Esophagus squamous epithelium (tissue), 5 donors: ENCODE measurements at regions not wholly inside any gene's neighbourhood (a gene's known extent, or its start where the extent isn't known, plus 50 kb on each side); places are given as distances from the start of the nearest gene placed in this dataset.
"Not testable (repeated sequence)": the region's sequence is repeated elsewhere in the genome, so short reads cannot be mapped to it uniquely, and the experiment has no call there.

Experiments
- DNase-seq: peaks from one replicate; lab custom pipeline; 2025; lab: John Stamatoyannopoulos, UW
- H3K27ac ChIP-seq, 4 donors: fragments of 200-600 bp; sonication (generic); one replicate each; pipeline ENCODE4 v1.5.1; 2016 to 2019; ENCODE audit warnings: mild to moderate bottlenecking in 1 of 4
- H3K27me3 ChIP-seq, 4 donors: fragments of 200-600 bp; sonication (generic); 1 replicate in 3 of 4; 2 replicates in 1 of 4; pipeline versions ENCODE4 v1.5.1 to v1.6.0; 2017 to 2021; ENCODE audit warnings: antibody characterized with exemption in 1 of 4
- H3K36me3 ChIP-seq, 3 donors: fragments of 200-600 bp; sonication (generic); one replicate each; pipeline ENCODE4 v1.5.1; 2016 to 2019
- H3K4me1 ChIP-seq, 3 donors: fragments of 200-600 bp; sonication (generic); one replicate each; pipeline ENCODE4 v1.5.1; 2017 to 2019
- H3K4me3 ChIP-seq, 4 donors: fragments of 200-600 bp; sonication (generic); 1 replicate in 3 of 4; 2 replicates in 1 of 4; pipeline ENCODE4 v1.5.1; 2016 to 2019; ENCODE audit warnings: mild to moderate bottlenecking in 2 of 4, moderate library complexity in 1 of 4
- H3K9me3 ChIP-seq, 3 donors: fragments of 200-600 bp; sonication (generic); one replicate each; pipeline ENCODE4 v1.5.1; 2016 to 2019
- POLR2A ChIP-seq, 4 donors: fragments of 450-650 bp; IDR thresholded peaks; one replicate each; pipeline ENCODE4 v1.6.1; 2017; ENCODE audit warnings: antibody characterized with exemption in 4 of 4, mild to moderate bottlenecking in 4 of 4, moderate library complexity in 3 of 4
- WGBS, 2 donors: methylation state at CpG; one replicate each; pipeline ENCODE4 v1.1.5; 2018; 5-methylcytosine and 5-hydroxymethylcytosine counted together
- intact Hi-C: fragments of 100-400 bp; cut with DNase I; formaldehyde crosslinking; loops from one replicate; pipeline ENCODE4 v1.15.0; 2022
- TF ChIP-seq, protein P1 (sequence below), 6 experiments: fragments of 450-650 bp in 4 of 6; fragments of 200-600 bp in 2 of 6; sonication (generic) in 2 of 6; IDR thresholded peaks; one replicate each; pipeline ENCODE4 v1.5.1; 2016 to 2019; ENCODE audit warnings: antibody characterized with exemption in 6 of 6, mild to moderate bottlenecking in 4 of 6, moderate library complexity in 4 of 6
- donor health status: DM: yes; HTN: yes; CAD: no.

DNA sequence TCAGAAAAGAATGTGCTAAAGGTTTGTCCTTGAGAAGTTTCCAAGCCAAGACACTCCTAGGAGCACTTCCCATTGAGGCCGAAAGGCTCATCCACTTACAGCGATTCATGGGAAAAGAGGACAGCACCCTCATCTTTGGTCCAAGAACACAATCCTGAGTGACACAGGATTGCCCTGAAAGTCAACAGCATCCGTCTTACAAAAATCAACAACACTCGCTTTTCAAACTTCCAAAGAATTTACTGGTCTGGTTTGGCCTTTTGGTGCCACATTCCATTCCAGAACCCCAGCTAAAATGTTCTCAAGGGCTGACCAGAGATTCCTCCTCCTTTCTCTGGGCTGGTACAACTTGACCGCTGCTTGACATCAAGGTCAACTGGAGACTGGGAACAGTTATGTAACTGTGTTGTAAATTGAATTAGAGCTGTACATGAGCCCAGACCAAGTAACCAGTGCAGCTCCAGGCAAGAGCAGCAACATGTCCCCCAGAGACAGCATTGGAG, 415.8 kb upstream of the PIK3R1 start:
- DNase-seq, result no peak

DNA sequence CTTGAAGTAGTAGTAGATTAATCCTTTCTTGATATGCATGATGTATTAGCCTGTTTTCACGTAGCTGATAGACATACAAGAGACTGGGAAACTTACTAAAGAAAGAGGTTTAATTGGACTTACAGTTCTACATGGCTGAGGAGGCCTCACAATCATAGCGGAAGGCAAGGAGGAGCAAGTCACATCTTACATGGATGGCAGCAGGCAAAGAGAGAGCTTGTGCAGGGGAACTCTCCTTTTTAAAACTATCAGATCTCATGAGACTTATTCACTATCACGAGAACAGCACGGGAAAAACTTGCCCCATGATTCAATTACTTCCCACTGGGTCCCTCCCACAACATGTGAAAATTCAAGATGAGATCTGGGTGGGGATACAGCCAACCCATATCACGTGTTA, 417.1 kb upstream of the PIK3R1 start:
- peak overlapping the region in 3 of 4 donors; percentile 31 to 67 (median 36) for H3K27ac ChIP-seq
- intact Hi-C loops, result not testable (repeated sequence)
- WGBS, 2 donors, result 87 to 92% methylated on average over 5 of the region's 5 CpGs

More for the DNA sequence above, 415.8 kb upstream of the PIK3R1 start:
- TF ChIP-seq, protein P1, sequence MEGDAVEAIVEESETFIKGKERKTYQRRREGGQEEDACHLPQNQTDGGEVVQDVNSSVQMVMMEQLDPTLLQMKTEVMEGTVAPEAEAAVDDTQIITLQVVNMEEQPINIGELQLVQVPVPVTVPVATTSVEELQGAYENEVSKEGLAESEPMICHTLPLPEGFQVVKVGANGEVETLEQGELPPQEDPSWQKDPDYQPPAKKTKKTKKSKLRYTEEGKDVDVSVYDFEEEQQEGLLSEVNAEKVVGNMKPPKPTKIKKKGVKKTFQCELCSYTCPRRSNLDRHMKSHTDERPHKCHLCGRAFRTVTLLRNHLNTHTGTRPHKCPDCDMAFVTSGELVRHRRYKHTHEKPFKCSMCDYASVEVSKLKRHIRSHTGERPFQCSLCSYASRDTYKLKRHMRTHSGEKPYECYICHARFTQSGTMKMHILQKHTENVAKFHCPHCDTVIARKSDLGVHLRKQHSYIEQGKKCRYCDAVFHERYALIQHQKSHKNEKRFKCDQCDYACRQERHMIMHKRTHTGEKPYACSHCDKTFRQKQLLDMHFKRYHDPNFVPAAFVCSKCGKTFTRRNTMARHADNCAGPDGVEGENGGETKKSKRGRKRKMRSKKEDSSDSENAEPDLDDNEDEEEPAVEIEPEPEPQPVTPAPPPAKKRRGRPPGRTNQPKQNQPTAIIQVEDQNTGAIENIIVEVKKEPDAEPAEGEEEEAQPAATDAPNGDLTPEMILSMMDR (IDR thresholded peaks at IDR 0.05), result no peak
- no peak for TF ChIP-seq POLR2A (IDR thresholded peaks at IDR 0.05)
- no peak overlapping the region for H3K4me3 ChIP-seq
- peaks cover 0 to 11% (median 0%) of the 10 kb centered on the region in 3 donors for H3K4me1 ChIP-seq
- 57 to 77% methylated on average over 5 of the region's 5 CpGs for WGBS, 2 donors
- H3K36me3 ChIP-seq, result no peaks in the 10 kb centered on the region
- intact Hi-C loops, result no loop called here
- H3K27me3 ChIP-seq, result no peaks in the 10 kb centered on the region
- H3K27ac ChIP-seq, result peak overlapping the region in 3 of 4 donors; percentile 59 to 70 (median 67)
- no peaks in the 10 kb centered on the region for H3K9me3 ChIP-seq

DNA sequence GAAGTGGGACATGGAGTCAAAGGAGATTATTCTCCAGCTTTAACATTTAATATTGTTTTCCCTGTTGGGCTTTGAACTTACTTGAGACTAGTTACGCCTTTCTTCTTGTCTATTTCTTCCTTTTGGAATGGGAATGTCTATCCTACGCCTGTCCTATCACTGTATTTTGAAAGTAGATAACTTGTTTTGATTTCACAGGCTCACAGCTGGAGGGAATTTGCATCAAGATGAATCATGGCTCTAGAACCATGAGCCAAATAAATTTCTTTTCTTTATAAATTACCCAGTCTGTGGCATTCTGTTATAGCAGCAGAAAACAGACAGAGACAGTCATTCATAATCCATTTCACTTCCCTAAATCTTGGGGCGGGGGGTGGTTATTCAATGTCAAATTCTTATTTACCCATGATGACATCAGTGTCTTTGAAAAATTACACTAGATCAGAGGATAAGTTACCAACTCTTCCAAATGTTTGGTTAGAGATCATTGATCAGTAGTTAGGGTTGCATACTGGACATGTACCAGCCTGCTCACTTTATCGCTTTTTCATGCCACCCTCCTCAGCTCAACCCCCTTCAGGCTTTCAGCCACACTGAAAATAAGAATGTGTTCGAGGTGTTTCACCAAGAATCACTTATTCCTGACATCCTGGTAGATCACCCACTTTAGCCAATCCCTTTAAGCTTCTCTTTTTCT, 419.6 kb upstream of the PIK3R1 start:
- DNase-seq, result no peak
- WGBS, 2 donors, result 54 to 55% methylated on average over 5 of the region's 5 CpGs
- intact Hi-C loops, result no loop called here
- Histone ChIP-seq H3K4me1 (peaks cover 0 to 11% (median 0%) of the 10 kb centered on the region in 3 donors), H3K27me3 (no peaks in the 10 kb centered on the region), H3K36me3 (no peaks in the 10 kb centered on the region), H3K27ac (peak overlapping the region in 2 of 4 donors; percentile 57 to 60), H3K9me3 (no peaks in the 10 kb centered on the region), H3K4me3 (no peak overlapping the region)
- no peak for TF ChIP-seq POLR2A (IDR thresholded peaks at IDR 0.05)
- TF ChIP-seq, protein P1 (IDR thresholded peaks at IDR 0.05), result no peak

More for the DNA sequence above, 417.1 kb upstream of the PIK3R1 start:
- not testable (repeated sequence) for H3K27me3 ChIP-seq, H3K4me3 ChIP-seq, DNase-seq, H3K9me3 ChIP-seq, H3K36me3 ChIP-seq
- H3K4me1 ChIP-seq, result peaks cover 0 to 11% (median 0%) of the 10 kb centered on the region in 3 donors

DNA sequence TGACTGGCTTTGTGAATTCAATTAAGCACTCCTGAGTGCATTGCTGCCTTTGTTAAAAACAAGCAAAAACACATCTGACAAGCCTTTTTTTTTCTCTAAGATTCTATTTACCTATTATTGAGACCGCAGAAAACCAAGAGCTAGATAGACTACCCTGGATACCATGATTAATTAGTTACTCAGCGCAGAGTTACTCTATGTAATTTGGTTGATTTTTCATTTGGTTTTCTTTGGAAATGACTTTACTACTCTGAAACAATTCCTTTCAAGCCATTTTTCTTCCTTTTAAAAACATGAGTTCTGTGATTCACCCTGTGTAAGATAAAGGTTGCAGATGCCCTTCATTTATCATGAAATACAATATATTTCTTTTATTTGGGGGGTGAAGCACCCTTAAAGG, 421.6 kb upstream of the PIK3R1 start:
- H3K36me3 ChIP-seq, result no peaks in the 10 kb centered on the region
- TF ChIP-seq POLR2A (IDR thresholded peaks at IDR 0.05), result no peak
- TF ChIP-seq, protein P1 (IDR thresholded peaks at IDR 0.05), result no peak
- intact Hi-C loops, result no loop called here
- H3K4me3 ChIP-seq, result no peak overlapping the region
- H3K27me3 ChIP-seq, result no peaks in the 10 kb centered on the region
- DNase-seq, result no peak
- no peak overlapping the region for H3K27ac ChIP-seq
- no peaks in the 10 kb centered on the region for H3K9me3 ChIP-seq
- 65 to 75% methylated on average over 2 of the region's 2 CpGs for WGBS, 2 donors
- H3K4me1 ChIP-seq, result peaks cover 0 to 6% (median 0%) of the 10 kb centered on the region in 3 donors

DNA sequence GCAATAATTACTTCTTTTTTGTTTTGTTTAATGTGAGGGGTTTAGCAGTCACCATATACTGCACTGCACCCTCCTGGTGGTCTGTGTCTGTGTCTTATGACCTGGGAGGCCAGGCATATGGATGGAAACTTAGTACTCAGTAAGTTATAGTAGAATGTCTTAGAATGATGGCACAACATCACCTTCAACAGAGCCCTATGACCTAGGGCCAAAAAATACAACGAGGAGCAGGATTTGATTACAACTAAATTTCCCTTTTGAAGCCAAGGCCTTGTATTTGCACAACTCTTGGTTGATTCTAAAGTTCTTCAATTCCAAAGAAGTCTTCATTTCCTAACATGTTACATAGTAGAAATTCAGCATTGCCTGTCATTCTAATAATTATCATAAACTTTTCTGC, 422.1 kb upstream of the PIK3R1 start:
- Histone ChIP-seq H3K36me3 (no peaks in the 10 kb centered on the region), H3K4me1 (peaks cover 0 to 6% (median 0%) of the 10 kb centered on the region in 3 donors), H3K9me3 (no peaks in the 10 kb centered on the region), H3K4me3 (no peak overlapping the region), H3K27ac (peak overlapping the region in 3 of 4 donors; percentile 11 to 25 (median 24)), H3K27me3 (no peaks in the 10 kb centered on the region)
- intact Hi-C loops, result no loop called here
- 6 to 29% methylated on average over 1 of the region's 1 CpG for WGBS, 2 donors
- DNase-seq, result no peak
- no peak for TF ChIP-seq POLR2A (IDR thresholded peaks at IDR 0.05)
- TF ChIP-seq, protein P1 (IDR thresholded peaks at IDR 0.05), result no peak
